Cardiac fibroblast (primary cell): ENCODE measurements at regions not wholly inside any gene's neighbourhood (a gene's known extent, or its start where the extent isn't known, plus 50 kb on each side); places are given as distances from the start of the nearest gene placed in this dataset.

Experiments
- DNase-seq, 2 donors: peaks; one replicate each; pipeline versions ENCODE4 v3.0.0 to v3.0.0-alpha.2; 2010; ENCODE audit warnings: low read depth in 2 of 2
- H3K4me3 ChIP-seq, 2 donors: replicated peaks in 1 of 2; 1 replicate in 1 of 2; 2 replicates in 1 of 2; pipeline ENCODE4 v1.5.1; 2011; ENCODE audit warnings: low read depth in 2 of 2, low read length in 2 of 2, mild to moderate bottlenecking in 2 of 2, moderate library complexity in 1 of 2
- TF ChIP-seq, protein P1 (sequence below): IDR thresholded peaks from one replicate; pipeline ENCODE4 v1.5.1; 2011; ENCODE audit warnings: low read depth, mild to moderate bottlenecking, low read length, inconsistent platforms

- TF ChIP-seq, protein P1, sequence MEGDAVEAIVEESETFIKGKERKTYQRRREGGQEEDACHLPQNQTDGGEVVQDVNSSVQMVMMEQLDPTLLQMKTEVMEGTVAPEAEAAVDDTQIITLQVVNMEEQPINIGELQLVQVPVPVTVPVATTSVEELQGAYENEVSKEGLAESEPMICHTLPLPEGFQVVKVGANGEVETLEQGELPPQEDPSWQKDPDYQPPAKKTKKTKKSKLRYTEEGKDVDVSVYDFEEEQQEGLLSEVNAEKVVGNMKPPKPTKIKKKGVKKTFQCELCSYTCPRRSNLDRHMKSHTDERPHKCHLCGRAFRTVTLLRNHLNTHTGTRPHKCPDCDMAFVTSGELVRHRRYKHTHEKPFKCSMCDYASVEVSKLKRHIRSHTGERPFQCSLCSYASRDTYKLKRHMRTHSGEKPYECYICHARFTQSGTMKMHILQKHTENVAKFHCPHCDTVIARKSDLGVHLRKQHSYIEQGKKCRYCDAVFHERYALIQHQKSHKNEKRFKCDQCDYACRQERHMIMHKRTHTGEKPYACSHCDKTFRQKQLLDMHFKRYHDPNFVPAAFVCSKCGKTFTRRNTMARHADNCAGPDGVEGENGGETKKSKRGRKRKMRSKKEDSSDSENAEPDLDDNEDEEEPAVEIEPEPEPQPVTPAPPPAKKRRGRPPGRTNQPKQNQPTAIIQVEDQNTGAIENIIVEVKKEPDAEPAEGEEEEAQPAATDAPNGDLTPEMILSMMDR: no peak
- peak in 1 of 2 donors; percentile 53 for DNase-seq
- no peak overlapping the region for H3K4me3 ChIP-seq
Measured at GRCh38 chr5:92371889-92372235, 988.7 kb upstream of the ARRDC3 start.

- H3K4me3 ChIP-seq: no peak overlapping the region
- no peak for DNase-seq
- TF ChIP-seq, protein P1: no peak
Measured at GRCh38 chr5:92371171-92371888, 988.2 kb upstream of the ARRDC3 start.

- no peak overlapping the region for H3K4me3 ChIP-seq
- no peak for DNase-seq
- TF ChIP-seq, protein P1: no peak
Measured at GRCh38 chr5:92370032-92370431, 986.9 kb upstream of the ARRDC3 start.

DNA sequence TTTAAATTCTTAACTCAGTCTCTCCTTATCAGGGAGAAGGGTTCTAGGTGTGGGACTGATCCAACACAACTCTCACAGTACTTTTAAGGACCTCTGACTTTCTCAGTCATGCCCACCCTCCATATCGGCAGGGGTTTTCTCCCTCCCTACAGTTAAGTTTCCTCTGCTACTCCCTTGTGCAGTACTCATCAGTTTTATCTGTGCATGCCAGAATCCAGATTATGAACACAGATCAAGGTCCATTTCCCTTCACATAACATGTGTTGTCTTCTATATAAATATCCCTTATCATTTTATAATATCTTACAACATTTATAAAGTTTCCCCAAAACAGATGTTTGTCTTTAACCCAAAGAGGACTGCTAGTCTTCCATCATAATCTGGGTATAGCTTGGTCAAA is 986.5 kb upstream of the ARRDC3 start:
- no peak overlapping the region for H3K4me3 ChIP-seq
- DNase-seq: no peak
- TF ChIP-seq, protein P1: no peak

GRCh38 chr5:92364986-92365550 is 982.0 kb upstream of the ARRDC3 start:
- H3K4me3 ChIP-seq: no peak overlapping the region
- peak; percentile 40 to 77 for DNase-seq
- TF ChIP-seq, protein P1: no peak

- TF ChIP-seq, protein P1: no peak
- H3K4me3 ChIP-seq: no peak overlapping the region
- peak; percentile 11 to 70 for DNase-seq
Measured at GRCh38 chr5:92353107-92354030, 970.3 kb upstream of the ARRDC3 start.
